ENCODE measurements at regions not wholly inside any gene's neighbourhood (a gene's known extent, or its start where the extent isn't known, plus 50 kb on each side); places are given as distances from the start of the nearest gene placed in this dataset.

- Histone ChIP-seq H3K79me2 (ENCODE audit: insufficient read depth, low read length) (no peaks in the 10 kb centered on the region), H2AFZ (ENCODE audit: low read depth, low read length) (no peak overlapping the region), H3K9me3 (ENCODE audit: insufficient read depth, low read length, severe bottlenecking) (no peaks in the 10 kb centered on the region), H3K4me3 (ENCODE audit: low read depth in 1 of 2, low read length in 2 of 2) (no peak overlapping the region), H3K9ac (ENCODE audit: low read depth, low read length) (no peak overlapping the region), H3K36me3 (ENCODE audit: insufficient read depth, low read length) (no peaks in the 10 kb centered on the region), H3K27ac (ENCODE audit: low read length) (no peak overlapping the region), H4K20me1 (ENCODE audit: insufficient read depth, low read length) (no peaks in the 10 kb centered on the region), H3K27me3 (ENCODE audit: insufficient read depth, low read length, poor library complexity) (no peaks in the 10 kb centered on the region), H3K4me1 (ENCODE audit: insufficient read depth, low read length) (no peaks in the 10 kb centered on the region), H3K4me2 (ENCODE audit: insufficient read depth, low read length) (no peak overlapping the region)
- DNase-seq (no peak), ATAC-seq (ENCODE audit: insufficient read depth, low read depth) (peak; percentile 61; the same call in 2 of the 3 replicates)
- TF ChIP-seq EZH2 (IDR thresholded peaks at IDR 0.05; ENCODE audit: borderline replicate concordance, low read depth, low read length, severe bottlenecking) (no peak), CTCF (IDR thresholded peaks at IDR 0.05; ENCODE audit: borderline replicate concordance, extremely low read depth, low read length, poor library complexity, severe bottlenecking) (no peak)
Measured at GRCh38 chr2:136359121-136359965, 241.4 kb upstream of the CXCR4 start.

GRCh38 chr2:136358576-136358975, 240.6 kb upstream of the CXCR4 start:
- no peaks in the 10 kb centered on the region for H3K9me3 ChIP-seq (ENCODE audit: insufficient read depth, low read length, severe bottlenecking)
- H4K20me1 ChIP-seq (ENCODE audit: insufficient read depth, low read length): no peaks in the 10 kb centered on the region
- no peak overlapping the region for H3K4me2 ChIP-seq (ENCODE audit: insufficient read depth, low read length)
- DNase-seq: no peak
- H3K9ac ChIP-seq (ENCODE audit: low read depth, low read length): no peak overlapping the region
- no peak overlapping the region for H3K4me3 ChIP-seq (ENCODE audit: low read depth in 1 of 2, low read length in 2 of 2)
- H3K4me1 ChIP-seq (ENCODE audit: insufficient read depth, low read length): no peaks in the 10 kb centered on the region
- no peak overlapping the region for H3K27ac ChIP-seq (ENCODE audit: low read length)
- TF ChIP-seq EZH2 (IDR thresholded peaks at IDR 0.05; ENCODE audit: borderline replicate concordance, low read depth, low read length, severe bottlenecking): no peak
- TF ChIP-seq CTCF (IDR thresholded peaks at IDR 0.05; ENCODE audit: borderline replicate concordance, extremely low read depth, low read length, poor library complexity, severe bottlenecking): no peak
- no peak for ATAC-seq (ENCODE audit: insufficient read depth, low read depth)
- no peaks in the 10 kb centered on the region for H3K79me2 ChIP-seq (ENCODE audit: insufficient read depth, low read length)
- no peaks in the 10 kb centered on the region for H3K36me3 ChIP-seq (ENCODE audit: insufficient read depth, low read length)
- H3K27me3 ChIP-seq (ENCODE audit: insufficient read depth, low read length, poor library complexity): no peaks in the 10 kb centered on the region
- H2AFZ ChIP-seq (ENCODE audit: low read depth, low read length): no peak overlapping the region

GRCh38 chr2:136357007-136357380, 239.0 kb upstream of the CXCR4 start:
- H3K27me3 ChIP-seq (ENCODE audit: insufficient read depth, low read length, poor library complexity): no peaks in the 10 kb centered on the region
- no peak for ATAC-seq (ENCODE audit: insufficient read depth, low read depth)
- no peak for DNase-seq
- no peak overlapping the region for H3K27ac ChIP-seq (ENCODE audit: low read length)
- H3K36me3 ChIP-seq (ENCODE audit: insufficient read depth, low read length): no peaks in the 10 kb centered on the region
- no peak overlapping the region for H3K9ac ChIP-seq (ENCODE audit: low read depth, low read length)
- TF ChIP-seq CTCF (IDR thresholded peaks at IDR 0.05; ENCODE audit: borderline replicate concordance, extremely low read depth, low read length, poor library complexity, severe bottlenecking) (no peak), EZH2 (IDR thresholded peaks at IDR 0.05; ENCODE audit: borderline replicate concordance, low read depth, low read length, severe bottlenecking) (no peak)
- H4K20me1 ChIP-seq (ENCODE audit: insufficient read depth, low read length): no peaks in the 10 kb centered on the region
- no peak overlapping the region for H3K4me3 ChIP-seq (ENCODE audit: low read depth in 1 of 2, low read length in 2 of 2)
- no peak overlapping the region for H3K4me2 ChIP-seq (ENCODE audit: insufficient read depth, low read length)
- H3K79me2 ChIP-seq (ENCODE audit: insufficient read depth, low read length): no peaks in the 10 kb centered on the region
- no peaks in the 10 kb centered on the region for H3K9me3 ChIP-seq (ENCODE audit: insufficient read depth, low read length, severe bottlenecking)
- H2AFZ ChIP-seq (ENCODE audit: low read depth, low read length): no peak overlapping the region
- no peaks in the 10 kb centered on the region for H3K4me1 ChIP-seq (ENCODE audit: insufficient read depth, low read length)

All from DND-41 (cell line).